BJ (cell line): ENCODE measurements at regions not wholly inside any gene's neighbourhood (a gene's known extent, or its start where the extent isn't known, plus 50 kb on each side); places are given as distances from the start of the nearest gene placed in this dataset.

ENCODE experiments used
- CTCF ChIA-PET: fragments of 350-600 bp; formaldehyde crosslinking; extraction: SDS; loops from one replicate; lab custom pipeline; 2021; ENCODE audit warnings: antibody characterized with exemption, inconsistent platforms; lab: Yijun Ruan, JAX
- POLR2A ChIA-PET: fragments of 300-600 bp; sonication (Branson Sonifier 250); formaldehyde crosslinking; extraction: SDS; loops from one replicate; lab custom pipeline; 2021; ENCODE audit warnings: antibody characterized with exemption; lab: Charles Lee
- DNase-seq: peaks from one replicate; pipeline ENCODE4 v3.0.0-alpha.2; 2011; ENCODE audit warnings: low read depth
- H3K27me3 ChIP-seq: 2 replicates; pipeline ENCODE4 v1.6.0; 2011; ENCODE audit warnings: low read length; ENCODE audit not compliant: control insufficient read depth, insufficient read depth
- H3K36me3 ChIP-seq: 2 replicates; pipeline ENCODE4 v1.5.1; 2011; ENCODE audit warnings: low read length; ENCODE audit not compliant: control insufficient read depth, insufficient read depth
- H3K4me3 ChIP-seq: 2 replicates; pipeline ENCODE4 v1.5.1; 2011; ENCODE audit warnings: low read depth, mild to moderate bottlenecking, control low read depth, low read length
- CTCF ChIP-seq: IDR thresholded peaks from 2 replicates; pipeline ENCODE4 v1.5.1; 2011; ENCODE audit warnings: low read depth, mild to moderate bottlenecking, control low read depth, inconsistent platforms, low read length, moderate library complexity; ENCODE audit not compliant: insufficient read depth

GRCh38 chr20:10917826-10918225 is 244.0 kb upstream of the JAG1 start:
- no peaks in the 10 kb centered on the region; the same call in 1 of the 2 replicates for H3K27me3 ChIP-seq
- TF ChIP-seq CTCF, result no peak
- H3K4me3 ChIP-seq, result no peak overlapping the region
- H3K36me3 ChIP-seq, result no peaks in the 10 kb centered on the region
- CTCF ChIA-PET, result no interaction called here
- no peak for DNase-seq
- POLR2A ChIA-PET, result no interaction called here

- POLR2A ChIA-PET, result no interaction called here
- TF ChIP-seq CTCF, result no peak
- CTCF ChIA-PET, result interaction anchor here (1.1 to 1.5 kb wide), 2 partner anchors 16 to 57 kb away, joined by 3 to 4 read pairs; no protein-coding TSS in a partner anchor
- Histone ChIP-seq H3K27me3 (no peaks in the 10 kb centered on the region), H3K4me3 (no peak overlapping the region), H3K36me3 (no peaks in the 10 kb centered on the region)
- DNase-seq, result no peak
Measured at GRCh38 chr20:10919396-10920140, 245.8 kb upstream of the JAG1 start.

GRCh38 chr20:10920396-10920795 is 246.6 kb upstream of the JAG1 start:
- H3K4me3 ChIP-seq, result no peak overlapping the region
- TF ChIP-seq CTCF, result no peak
- ChIA-PET POLR2A (no interaction called here), CTCF (interaction anchor here (1.5 kb wide), 1 partner anchor 58 kb away, joined by 4 read pairs; no protein-coding TSS in a partner anchor)
- no peak for DNase-seq
- no peaks in the 10 kb centered on the region for H3K27me3 ChIP-seq
- no peaks in the 10 kb centered on the region for H3K36me3 ChIP-seq

GRCh38 chr20:10921491-10922010 is 247.8 kb upstream of the JAG1 start:
- H3K27me3 ChIP-seq, result no peaks in the 10 kb centered on the region
- DNase-seq, result no peak
- no peak for TF ChIP-seq CTCF
- no peaks in the 10 kb centered on the region for H3K36me3 ChIP-seq
- ChIA-PET POLR2A (no interaction called here), CTCF (no interaction called here)
- H3K4me3 ChIP-seq, result no peak overlapping the region

- ChIA-PET CTCF (no interaction called here), POLR2A (interaction anchor here (1.1 kb wide), 1 partner anchor 204 kb away, joined by 7 read pairs; no protein-coding TSS in a partner anchor)
- no peak for TF ChIP-seq CTCF
- no peak for DNase-seq
- Histone ChIP-seq H3K4me3 (no peak overlapping the region), H3K36me3 (no peaks in the 10 kb centered on the region), H3K27me3 (peaks cover 2% of the 10 kb centered on the region)
Measured at GRCh38 chr20:10922506-10922905, 248.7 kb upstream of the JAG1 start.
